ENCODE measurements at regions not wholly inside any gene's neighbourhood (a gene's known extent, or its start where the extent isn't known, plus 50 kb on each side); places are given as distances from the start of the nearest gene placed in this dataset.

- Histone ChIP-seq H3K4me1 (ENCODE audit: control insufficient read depth, low read depth, low read length) (peaks cover 1% of the 10 kb centered on the region), H3K18ac (ENCODE audit: low read length) (no peak overlapping the region), H2BK120ac (ENCODE audit: low read depth, low read length) (no peak overlapping the region), H3K9ac (ENCODE audit: low read length) (no peak overlapping the region), H3K23ac (ENCODE audit: low read length) (no peak overlapping the region), H4K8ac (ENCODE audit: low read depth, low read length) (no peak overlapping the region), H3K27me3 (ENCODE audit: insufficient read depth, low read length, poor library complexity) (peaks cover 5% of the 10 kb centered on the region), H2BK5ac (ENCODE audit: low read length) (no peak overlapping the region), H3K56ac (ENCODE audit: low read length) (no peak overlapping the region), H3K79me1 (ENCODE audit: low read length) (no peaks in the 10 kb centered on the region), H3K27ac (ENCODE audit: low read depth, low read length) (no peak overlapping the region), H3K4me2 (ENCODE audit: low read length) (no peak overlapping the region), H2AK5ac (ENCODE audit: low read length) (no peak overlapping the region), H3K79me2 (ENCODE audit: control insufficient read depth, insufficient read depth, low read length) (no peaks in the 10 kb centered on the region), H4K5ac (ENCODE audit: low read length) (no peak overlapping the region), H3K36me3 (ENCODE audit: control insufficient read depth, insufficient read depth, low read length) (no peaks in the 10 kb centered on the region), H3K4me3 (ENCODE audit: low read length) (no peak overlapping the region), H2BK15ac (replicated peaks; ENCODE audit: low read depth) (no peak overlapping the region), H3K4ac (ENCODE audit: low read depth, low read length) (no peak overlapping the region)
- WGBS (ENCODE audit: extremely low coverage, insufficient coverage, low lambda C conversion rate), result no CpG with 5 or more reads among the region's 3 CpGs
- no peak for DNase-seq
Observed at GRCh38 chr18:5632041-5632440, 88.2 kb upstream of the EPB41L3 start.

GRCh38 chr18:5630900-5631413 is 87.2 kb upstream of the EPB41L3 start:
- no peak overlapping the region for H3K4me2 ChIP-seq (ENCODE audit: low read length)
- no CpG with 5 or more reads among the region's 12 CpGs for WGBS (ENCODE audit: extremely low coverage, insufficient coverage, low lambda C conversion rate)
- no peak overlapping the region for H3K23ac ChIP-seq (ENCODE audit: low read length)
- H2BK15ac ChIP-seq (replicated peaks; ENCODE audit: low read depth), result no peak overlapping the region
- H3K9ac ChIP-seq (ENCODE audit: low read length), result no peak overlapping the region
- DNase-seq, result no peak
- H3K36me3 ChIP-seq (ENCODE audit: control insufficient read depth, insufficient read depth, low read length), result no peaks in the 10 kb centered on the region
- H4K5ac ChIP-seq (ENCODE audit: low read length), result no peak overlapping the region
- no peak overlapping the region for H4K8ac ChIP-seq (ENCODE audit: low read depth, low read length)
- no peak overlapping the region for H3K18ac ChIP-seq (ENCODE audit: low read length)
- peaks cover 5% of the 10 kb centered on the region for H3K27me3 ChIP-seq (ENCODE audit: insufficient read depth, low read length, poor library complexity)
- peaks cover 7% of the 10 kb centered on the region for H3K4me1 ChIP-seq (ENCODE audit: control insufficient read depth, low read depth, low read length)
- H3K4ac ChIP-seq (ENCODE audit: low read depth, low read length), result no peak overlapping the region
- H2BK5ac ChIP-seq (ENCODE audit: low read length), result no peak overlapping the region
- no peak overlapping the region for H3K56ac ChIP-seq (ENCODE audit: low read length)
- no peak overlapping the region for H3K4me3 ChIP-seq (ENCODE audit: low read length)
- no peak overlapping the region for H2AK5ac ChIP-seq (ENCODE audit: low read length)
- H3K79me2 ChIP-seq (ENCODE audit: control insufficient read depth, insufficient read depth, low read length), result no peaks in the 10 kb centered on the region
- no peaks in the 10 kb centered on the region for H3K79me1 ChIP-seq (ENCODE audit: low read length)
- H2BK120ac ChIP-seq (ENCODE audit: low read depth, low read length), result no peak overlapping the region
- no peak overlapping the region for H3K27ac ChIP-seq (ENCODE audit: low read depth, low read length)

GRCh38 chr18:5630057-5630899 is 86.5 kb upstream of the EPB41L3 start:
- Histone ChIP-seq H3K79me2 (ENCODE audit: control insufficient read depth, insufficient read depth, low read length) (no peaks in the 10 kb centered on the region), H3K4me2 (ENCODE audit: low read length) (peak overlapping the region; percentile 88), H4K5ac (ENCODE audit: low read length) (no peak overlapping the region), H2AK5ac (ENCODE audit: low read length) (no peak overlapping the region), H3K27me3 (ENCODE audit: insufficient read depth, low read length, poor library complexity) (peaks cover 5% of the 10 kb centered on the region), H2BK120ac (ENCODE audit: low read depth, low read length) (no peak overlapping the region), H4K8ac (ENCODE audit: low read depth, low read length) (no peak overlapping the region), H3K4me1 (ENCODE audit: control insufficient read depth, low read depth, low read length) (peaks cover 11% of the 10 kb centered on the region), H3K36me3 (ENCODE audit: control insufficient read depth, insufficient read depth, low read length) (no peaks in the 10 kb centered on the region), H3K9ac (ENCODE audit: low read length) (peak overlapping the region; percentile 63), H3K18ac (ENCODE audit: low read length) (peak overlapping the region; percentile 1), H3K27ac (ENCODE audit: low read depth, low read length) (no peak overlapping the region), H3K4ac (ENCODE audit: low read depth, low read length) (peak overlapping the region; percentile 17), H3K79me1 (ENCODE audit: low read length) (no peaks in the 10 kb centered on the region), H2BK15ac (replicated peaks; ENCODE audit: low read depth) (no peak overlapping the region), H3K4me3 (ENCODE audit: low read length) (peak overlapping the region; percentile 30), H3K56ac (ENCODE audit: low read length) (peak overlapping the region; percentile 71), H3K23ac (ENCODE audit: low read length) (no peak overlapping the region), H2BK5ac (ENCODE audit: low read length) (no peak overlapping the region)
- no CpG with 5 or more reads among the region's 79 CpGs for WGBS (ENCODE audit: extremely low coverage, insufficient coverage, low lambda C conversion rate)
- peak; percentile 88 for DNase-seq

GRCh38 chr18:5628512-5629255 is 84.9 kb upstream of the EPB41L3 start:
- WGBS (ENCODE audit: extremely low coverage, insufficient coverage, low lambda C conversion rate), result no CpG with 5 or more reads among the region's 90 CpGs
- no peaks in the 10 kb centered on the region for H3K79me2 ChIP-seq (ENCODE audit: control insufficient read depth, insufficient read depth, low read length)
- H3K4me3 ChIP-seq (ENCODE audit: low read length), result peak overlapping the region; percentile 45
- H3K18ac ChIP-seq (ENCODE audit: low read length), result peak overlapping the region; percentile 55
- peak overlapping the region; percentile 86 for H3K23ac ChIP-seq (ENCODE audit: low read length)
- H3K56ac ChIP-seq (ENCODE audit: low read length), result peak overlapping the region; percentile 84
- peak overlapping the region; percentile 88 for H3K4me2 ChIP-seq (ENCODE audit: low read length)
- H2BK15ac ChIP-seq (replicated peaks; ENCODE audit: low read depth), result no peak overlapping the region
- peak; percentile 66 for DNase-seq
- peaks cover 5% of the 10 kb centered on the region for H3K27me3 ChIP-seq (ENCODE audit: insufficient read depth, low read length, poor library complexity)
- no peak overlapping the region for H2BK5ac ChIP-seq (ENCODE audit: low read length)
- H4K5ac ChIP-seq (ENCODE audit: low read length), result no peak overlapping the region
- no peaks in the 10 kb centered on the region for H3K79me1 ChIP-seq (ENCODE audit: low read length)
- no peak overlapping the region for H3K4ac ChIP-seq (ENCODE audit: low read depth, low read length)
- H3K27ac ChIP-seq (ENCODE audit: low read depth, low read length), result no peak overlapping the region
- H2AK5ac ChIP-seq (ENCODE audit: low read length), result no peak overlapping the region
- no peak overlapping the region for H2BK120ac ChIP-seq (ENCODE audit: low read depth, low read length)
- H3K9ac ChIP-seq (ENCODE audit: low read length), result peak overlapping the region; percentile 73
- peaks cover 18% of the 10 kb centered on the region for H3K4me1 ChIP-seq (ENCODE audit: control insufficient read depth, low read depth, low read length)
- no peak overlapping the region for H4K8ac ChIP-seq (ENCODE audit: low read depth, low read length)
- no peaks in the 10 kb centered on the region for H3K36me3 ChIP-seq (ENCODE audit: control insufficient read depth, insufficient read depth, low read length)

GRCh38 chr18:5627776-5628511 is 84.1 kb upstream of the EPB41L3 start:
- no peak overlapping the region for H3K27ac ChIP-seq (ENCODE audit: low read depth, low read length)
- DNase-seq, result no peak
- no CpG with 5 or more reads among the region's 29 CpGs for WGBS (ENCODE audit: extremely low coverage, insufficient coverage, low lambda C conversion rate)

More at GRCh38 chr18:5627776-5628511, 84.1 kb upstream of the EPB41L3 start:
- no peaks in the 10 kb centered on the region for H3K79me1 ChIP-seq (ENCODE audit: low read length)
- no peaks in the 10 kb centered on the region for H3K36me3 ChIP-seq (ENCODE audit: control insufficient read depth, insufficient read depth, low read length)
- peak overlapping the region; percentile 84 for H3K56ac ChIP-seq (ENCODE audit: low read length)
- H2AK5ac ChIP-seq (ENCODE audit: low read length), result no peak overlapping the region
- H3K4me3 ChIP-seq (ENCODE audit: low read length), result peak overlapping the region; percentile 45
- peaks cover 5% of the 10 kb centered on the region for H3K27me3 ChIP-seq (ENCODE audit: insufficient read depth, low read length, poor library complexity)
- no peak overlapping the region for H4K8ac ChIP-seq (ENCODE audit: low read depth, low read length)
- no peak overlapping the region for H4K5ac ChIP-seq (ENCODE audit: low read length)
- H3K23ac ChIP-seq (ENCODE audit: low read length), result no peak overlapping the region
- peak overlapping the region; percentile 55 for H3K18ac ChIP-seq (ENCODE audit: low read length)
- H3K4ac ChIP-seq (ENCODE audit: low read depth, low read length), result no peak overlapping the region
- no peaks in the 10 kb centered on the region for H3K79me2 ChIP-seq (ENCODE audit: control insufficient read depth, insufficient read depth, low read length)
- H3K4me1 ChIP-seq (ENCODE audit: control insufficient read depth, low read depth, low read length), result peaks cover 18% of the 10 kb centered on the region
- no peak overlapping the region for H2BK120ac ChIP-seq (ENCODE audit: low read depth, low read length)
- H2BK5ac ChIP-seq (ENCODE audit: low read length), result no peak overlapping the region
- H3K4me2 ChIP-seq (ENCODE audit: low read length), result peak overlapping the region; percentile 88
- peak overlapping the region; percentile 73 for H3K9ac ChIP-seq (ENCODE audit: low read length)
- H2BK15ac ChIP-seq (replicated peaks; ENCODE audit: low read depth), result no peak overlapping the region

Measured in mesendoderm (in vitro differentiated cells).